ENCODE measurements at regions not wholly inside any gene's neighbourhood (a gene's known extent, or its start where the extent isn't known, plus 50 kb on each side); places are given as distances from the start of the nearest gene placed in this dataset.

- DNase-seq (ENCODE audit: extremely low read depth, insufficient read length): no peak
- Histone ChIP-seq H3K27me3 (replicated peaks; ENCODE audit: control insufficient read depth, insufficient read depth, low read length) (no peaks in the 10 kb centered on the region), H3K36me3 (ENCODE audit: control insufficient read depth, insufficient read depth, low read length) (no peaks in the 10 kb centered on the region), H3K4me3 (replicated peaks; ENCODE audit: low read depth, low read length) (no peak overlapping the region)
- TF ChIP-seq, protein P1, sequence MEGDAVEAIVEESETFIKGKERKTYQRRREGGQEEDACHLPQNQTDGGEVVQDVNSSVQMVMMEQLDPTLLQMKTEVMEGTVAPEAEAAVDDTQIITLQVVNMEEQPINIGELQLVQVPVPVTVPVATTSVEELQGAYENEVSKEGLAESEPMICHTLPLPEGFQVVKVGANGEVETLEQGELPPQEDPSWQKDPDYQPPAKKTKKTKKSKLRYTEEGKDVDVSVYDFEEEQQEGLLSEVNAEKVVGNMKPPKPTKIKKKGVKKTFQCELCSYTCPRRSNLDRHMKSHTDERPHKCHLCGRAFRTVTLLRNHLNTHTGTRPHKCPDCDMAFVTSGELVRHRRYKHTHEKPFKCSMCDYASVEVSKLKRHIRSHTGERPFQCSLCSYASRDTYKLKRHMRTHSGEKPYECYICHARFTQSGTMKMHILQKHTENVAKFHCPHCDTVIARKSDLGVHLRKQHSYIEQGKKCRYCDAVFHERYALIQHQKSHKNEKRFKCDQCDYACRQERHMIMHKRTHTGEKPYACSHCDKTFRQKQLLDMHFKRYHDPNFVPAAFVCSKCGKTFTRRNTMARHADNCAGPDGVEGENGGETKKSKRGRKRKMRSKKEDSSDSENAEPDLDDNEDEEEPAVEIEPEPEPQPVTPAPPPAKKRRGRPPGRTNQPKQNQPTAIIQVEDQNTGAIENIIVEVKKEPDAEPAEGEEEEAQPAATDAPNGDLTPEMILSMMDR (IDR thresholded peaks at IDR 0.05; ENCODE audit: insufficient read depth, low read length, poor library complexity, severe bottlenecking): no peak
Measured at GRCh38 chr4:123116412-123116811, 194.0 kb upstream of the NUDT6 start.

- Histone ChIP-seq H3K36me3 (ENCODE audit: control insufficient read depth, insufficient read depth, low read length) (no peaks in the 10 kb centered on the region), H3K4me3 (replicated peaks; ENCODE audit: low read depth, low read length) (no peak overlapping the region), H3K27me3 (replicated peaks; ENCODE audit: control insufficient read depth, insufficient read depth, low read length) (no peaks in the 10 kb centered on the region)
- DNase-seq (ENCODE audit: extremely low read depth, insufficient read length): no peak
- TF ChIP-seq, protein P1 (IDR thresholded peaks at IDR 0.05; ENCODE audit: insufficient read depth, low read length, poor library complexity, severe bottlenecking): no peak
Measured at GRCh38 chr4:123120473-123120872, 198.1 kb upstream of the NUDT6 start.

GRCh38 chr4:123121241-123121907, 199.0 kb upstream of the NUDT6 start:
- Histone ChIP-seq H3K27me3 (replicated peaks; ENCODE audit: control insufficient read depth, insufficient read depth, low read length) (no peaks in the 10 kb centered on the region), H3K36me3 (ENCODE audit: control insufficient read depth, insufficient read depth, low read length) (no peaks in the 10 kb centered on the region), H3K4me3 (replicated peaks; ENCODE audit: low read depth, low read length) (no peak overlapping the region)
- DNase-seq (ENCODE audit: extremely low read depth, insufficient read length): no peak
- TF ChIP-seq, protein P1 (IDR thresholded peaks at IDR 0.05; ENCODE audit: insufficient read depth, low read length, poor library complexity, severe bottlenecking): no peak

GRCh38 chr4:123125477-123125876, 203.1 kb upstream of the NUDT6 start:
- TF ChIP-seq, protein P1 (IDR thresholded peaks at IDR 0.05; ENCODE audit: insufficient read depth, low read length, poor library complexity, severe bottlenecking): no peak
- no peaks in the 10 kb centered on the region for H3K27me3 ChIP-seq (replicated peaks; ENCODE audit: control insufficient read depth, insufficient read depth, low read length)
- no peak for DNase-seq (ENCODE audit: extremely low read depth, insufficient read length)
- H3K36me3 ChIP-seq (ENCODE audit: control insufficient read depth, insufficient read depth, low read length): no peaks in the 10 kb centered on the region
- no peak overlapping the region for H3K4me3 ChIP-seq (replicated peaks; ENCODE audit: low read depth, low read length)

DNA sequence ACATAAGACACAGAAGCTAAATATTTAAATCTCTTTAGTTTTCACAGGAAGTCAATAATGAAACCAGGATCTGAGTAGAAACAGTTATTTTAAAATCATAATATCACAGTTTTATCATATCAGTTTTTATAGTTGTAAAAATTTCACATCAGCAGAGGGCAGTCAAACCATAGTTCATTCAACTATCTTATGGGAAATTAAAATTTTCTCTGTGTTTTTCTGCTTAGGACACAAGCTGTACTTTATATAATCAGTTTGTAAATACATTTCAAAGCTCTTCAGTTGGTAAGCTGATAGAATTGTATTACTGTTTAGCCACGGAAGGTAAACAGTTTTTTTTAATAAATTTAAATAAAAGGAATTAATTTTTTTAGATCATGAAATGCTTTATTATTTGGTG, 204.8 kb upstream of the NUDT6 start:
- Histone ChIP-seq H3K36me3 (ENCODE audit: control insufficient read depth, insufficient read depth, low read length) (no peaks in the 10 kb centered on the region), H3K27me3 (replicated peaks; ENCODE audit: control insufficient read depth, insufficient read depth, low read length) (no peaks in the 10 kb centered on the region), H3K4me3 (replicated peaks; ENCODE audit: low read depth, low read length) (no peak overlapping the region)
- TF ChIP-seq, protein P1 (IDR thresholded peaks at IDR 0.05; ENCODE audit: insufficient read depth, low read length, poor library complexity, severe bottlenecking): no peak
- DNase-seq (ENCODE audit: extremely low read depth, insufficient read length): no peak

- no peaks in the 10 kb centered on the region for H3K36me3 ChIP-seq (ENCODE audit: control insufficient read depth, insufficient read depth, low read length)
- H3K4me3 ChIP-seq (replicated peaks; ENCODE audit: low read depth, low read length): no peak overlapping the region
- no peaks in the 10 kb centered on the region for H3K27me3 ChIP-seq (replicated peaks; ENCODE audit: control insufficient read depth, insufficient read depth, low read length)
- no peak for DNase-seq (ENCODE audit: extremely low read depth, insufficient read length)
- TF ChIP-seq, protein P1 (IDR thresholded peaks at IDR 0.05; ENCODE audit: insufficient read depth, low read length, poor library complexity, severe bottlenecking): no peak
Measured at GRCh38 chr4:123127875-123128274, 205.5 kb upstream of the NUDT6 start.
